ENCODE measurements at regions not wholly inside any gene's neighbourhood (a gene's known extent, or its start where the extent isn't known, plus 50 kb on each side); places are given as distances from the start of the nearest gene placed in this dataset.

DNA sequence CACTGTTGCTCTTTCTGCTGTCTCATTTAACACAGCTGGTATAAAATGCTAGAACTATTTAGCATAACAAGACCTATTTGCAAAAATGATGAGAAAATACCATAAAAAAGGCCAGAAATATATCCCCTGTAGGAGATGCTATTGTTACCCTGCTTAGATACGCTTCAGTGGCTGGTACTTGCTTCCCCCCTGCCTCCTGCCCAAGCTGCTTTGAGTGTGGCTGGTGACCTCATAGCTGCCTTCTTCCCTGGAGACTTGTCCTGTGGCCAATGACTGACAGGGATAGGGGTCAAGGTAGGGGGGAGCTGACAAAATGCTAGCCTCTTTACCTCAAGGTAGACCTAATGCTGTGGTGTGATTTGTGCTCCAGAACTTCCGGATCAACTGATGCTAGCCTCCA lies 150.2 kb upstream of the ZEB2 start:
- no peak for DNase-seq
- no peaks in the 10 kb centered on the region for H3K36me3 ChIP-seq

GRCh38 chr2:144669196-144669987 lies 149.5 kb upstream of the ZEB2 start:
- H3K27ac ChIP-seq = no peak overlapping the region
- H3K27me3 ChIP-seq = no peaks in the 10 kb centered on the region
- no peak for DNase-seq
- TF ChIP-seq CTCF (IDR thresholded peaks at IDR 0.05) = no peak
- H3K36me3 ChIP-seq = no peaks in the 10 kb centered on the region
- H3K4me1 ChIP-seq = no peaks in the 10 kb centered on the region
- no peaks in the 10 kb centered on the region for H3K9me3 ChIP-seq
- H3K4me3 ChIP-seq = no peak overlapping the region

More for the DNA sequence above, 150.2 kb upstream of the ZEB2 start:
- no peaks in the 10 kb centered on the region for H3K9me3 ChIP-seq
- H3K4me1 ChIP-seq = no peaks in the 10 kb centered on the region
- H3K27me3 ChIP-seq = no peaks in the 10 kb centered on the region
- no peak overlapping the region for H3K4me3 ChIP-seq
- H3K27ac ChIP-seq = no peak overlapping the region
- no peak for TF ChIP-seq CTCF (IDR thresholded peaks at IDR 0.05)
- TF ChIP-seq POLR2A (IDR thresholded peaks at IDR 0.05) = no peak

DNA sequence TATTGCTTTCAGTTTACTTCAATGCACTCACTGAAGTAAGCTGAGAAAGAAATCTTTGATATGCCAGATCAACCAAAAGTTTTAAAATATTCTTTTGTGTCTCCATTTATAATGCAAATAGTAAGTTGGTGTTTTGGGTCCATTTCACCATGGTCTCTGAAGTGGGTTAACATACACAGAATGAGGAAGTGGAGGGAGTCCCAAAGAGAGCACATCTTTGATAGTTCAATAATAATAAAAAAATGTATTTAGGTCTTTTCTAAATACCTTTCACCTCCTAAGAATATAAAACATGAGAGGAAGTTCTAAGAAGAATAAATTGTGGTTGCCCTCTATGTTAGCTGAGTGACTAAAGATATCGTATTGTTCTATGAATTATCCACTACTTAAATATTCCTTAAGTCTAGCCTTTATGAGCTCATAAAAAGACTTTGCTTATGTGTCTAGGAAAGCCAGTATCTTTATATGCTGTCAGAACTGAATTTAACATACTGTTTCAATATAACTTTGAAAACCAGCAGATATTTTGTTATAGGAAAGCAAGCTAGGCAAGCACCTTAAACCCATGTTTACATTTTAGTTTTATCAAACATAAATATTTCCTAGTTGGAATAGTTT lies 148.7 kb upstream of the ZEB2 start:
- no peaks in the 10 kb centered on the region for H3K4me1 ChIP-seq
- no peaks in the 10 kb centered on the region for H3K9me3 ChIP-seq
- no peak for TF ChIP-seq CTCF (IDR thresholded peaks at IDR 0.05)
- TF ChIP-seq POLR2A (IDR thresholded peaks at IDR 0.05) = no peak
- no peak overlapping the region for H3K27ac ChIP-seq
- no peaks in the 10 kb centered on the region for H3K36me3 ChIP-seq
- H3K4me3 ChIP-seq = no peak overlapping the region
- no peak for DNase-seq
- no peaks in the 10 kb centered on the region for H3K27me3 ChIP-seq

DNA sequence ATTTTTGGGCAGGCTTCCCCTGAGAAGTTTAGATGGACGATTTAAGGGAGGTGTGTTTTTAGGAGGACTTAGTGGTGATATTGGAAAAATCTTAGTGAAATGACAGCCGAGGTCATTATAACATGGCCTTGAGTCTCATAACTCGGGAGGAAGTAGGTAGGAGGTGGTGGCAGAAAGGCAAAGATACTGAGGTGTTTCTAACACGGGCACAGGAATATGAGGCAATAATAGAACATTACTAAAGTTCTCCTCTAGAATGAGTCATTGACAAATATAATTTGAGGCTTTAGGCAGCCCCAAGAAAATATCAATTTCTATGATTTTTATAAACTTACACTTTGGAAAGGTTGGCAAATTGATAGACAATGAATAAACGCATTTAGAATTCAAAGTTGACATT lies 146.1 kb upstream of the ZEB2 start:
- no peak for TF ChIP-seq CTCF (IDR thresholded peaks at IDR 0.05)
- TF ChIP-seq POLR2A (IDR thresholded peaks at IDR 0.05) = no peak
- Histone ChIP-seq H3K27me3 (no peaks in the 10 kb centered on the region), H3K36me3 (no peaks in the 10 kb centered on the region), H3K27ac (no peak overlapping the region), H3K4me1 (no peaks in the 10 kb centered on the region), H3K4me3 (no peak overlapping the region), H3K9me3 (no peaks in the 10 kb centered on the region)
- DNase-seq = no peak

GRCh38 chr2:144663207-144663606 lies 143.3 kb upstream of the ZEB2 start:
- TF ChIP-seq CTCF (IDR thresholded peaks at IDR 0.05) (no peak), POLR2A (IDR thresholded peaks at IDR 0.05) (no peak)
- Histone ChIP-seq H3K27me3 (no peaks in the 10 kb centered on the region), H3K9me3 (no peaks in the 10 kb centered on the region), H3K4me1 (no peaks in the 10 kb centered on the region), H3K4me3 (no peak overlapping the region), H3K27ac (no peak overlapping the region), H3K36me3 (no peaks in the 10 kb centered on the region)
- DNase-seq = no peak

Data from Peyer's patch (tissue), 4 donors.